SIG-M5 treated with dmso at 0.1 percent for 504 hours (cell line): ENCODE measurements at regions not wholly inside any gene's neighbourhood (a gene's known extent, or its start where the extent isn't known, plus 50 kb on each side); places are given as distances from the start of the nearest gene placed in this dataset.
"Not testable (repeated sequence)": the region's sequence is repeated elsewhere in the genome, so short reads cannot be mapped to it uniquely, and the experiment has no call there.

Source experiments
- DNase-seq: peaks from one replicate; lab custom pipeline; 2025; ENCODE audit not compliant: unreplicated experiment; lab: John Stamatoyannopoulos, UW

DNA sequence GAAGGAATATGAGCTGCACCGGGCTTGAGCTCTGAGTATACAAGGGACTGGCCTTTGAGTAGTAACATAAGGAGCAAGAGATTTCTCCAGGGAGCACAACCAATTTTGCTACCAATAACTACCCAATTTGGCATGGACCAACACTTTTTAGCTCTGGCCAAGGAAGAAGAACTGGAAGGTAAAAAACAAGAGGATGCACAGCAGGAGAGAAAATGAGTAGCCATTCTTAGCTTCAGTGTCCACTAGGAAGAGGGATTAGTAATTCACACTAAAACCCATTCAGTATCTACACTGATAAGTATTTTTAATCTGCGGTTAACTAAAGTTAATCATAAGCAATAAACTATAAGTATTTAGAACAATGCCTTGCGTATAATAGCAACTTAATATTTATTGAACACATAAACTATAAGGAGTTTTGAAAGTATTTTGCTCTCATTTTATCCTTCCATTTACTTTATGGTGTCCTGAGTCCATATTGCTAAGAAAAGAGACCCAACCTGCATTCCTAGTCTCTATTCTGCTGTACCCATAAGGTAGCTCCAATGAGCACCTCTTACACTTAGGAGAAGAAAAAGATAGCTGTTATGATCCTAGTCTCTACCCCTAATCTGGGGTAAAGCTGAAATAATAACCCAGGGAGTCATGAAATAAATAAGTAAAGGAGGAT is 268.9 kb downstream of the IGSF11 start:
- DNase-seq, result no peak

DNA sequence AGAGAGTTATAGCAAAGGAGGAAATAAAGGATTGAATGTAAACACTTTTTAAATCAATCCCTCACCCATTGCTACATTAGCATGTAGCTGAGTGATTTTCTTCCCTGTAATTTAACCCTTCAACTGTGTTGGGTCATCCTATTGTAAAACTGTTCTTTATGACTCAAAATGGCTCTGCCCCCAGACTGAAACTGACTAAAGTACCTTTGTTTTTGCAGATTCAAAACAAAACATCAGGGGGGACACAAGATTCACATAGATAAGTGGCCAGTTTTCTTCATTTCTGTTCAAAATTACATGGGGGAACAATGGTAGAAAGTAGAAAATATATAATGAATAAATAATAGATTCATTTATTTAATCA is 268.4 kb downstream of the IGSF11 start:
- no peak for DNase-seq

DNA sequence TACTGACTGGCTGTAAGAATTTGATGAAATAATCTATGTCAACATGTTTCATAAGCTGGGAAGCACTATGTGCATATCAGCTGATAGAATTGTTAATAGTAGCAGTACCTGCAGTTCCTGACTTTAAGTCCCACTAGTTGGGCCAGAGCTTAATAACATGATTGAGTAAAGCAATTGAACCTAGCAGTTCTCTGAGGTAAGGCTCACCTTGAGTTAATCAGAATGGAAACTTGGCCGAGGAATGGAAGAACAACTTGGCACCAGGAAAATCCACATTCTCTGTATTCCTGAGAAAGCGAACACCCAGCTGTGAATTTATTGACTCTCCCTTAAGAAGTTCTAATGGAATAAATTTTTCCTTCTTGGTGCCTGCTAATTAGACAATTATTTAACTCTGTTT is 262.6 kb downstream of the IGSF11 start:
- no peak for DNase-seq

DNA sequence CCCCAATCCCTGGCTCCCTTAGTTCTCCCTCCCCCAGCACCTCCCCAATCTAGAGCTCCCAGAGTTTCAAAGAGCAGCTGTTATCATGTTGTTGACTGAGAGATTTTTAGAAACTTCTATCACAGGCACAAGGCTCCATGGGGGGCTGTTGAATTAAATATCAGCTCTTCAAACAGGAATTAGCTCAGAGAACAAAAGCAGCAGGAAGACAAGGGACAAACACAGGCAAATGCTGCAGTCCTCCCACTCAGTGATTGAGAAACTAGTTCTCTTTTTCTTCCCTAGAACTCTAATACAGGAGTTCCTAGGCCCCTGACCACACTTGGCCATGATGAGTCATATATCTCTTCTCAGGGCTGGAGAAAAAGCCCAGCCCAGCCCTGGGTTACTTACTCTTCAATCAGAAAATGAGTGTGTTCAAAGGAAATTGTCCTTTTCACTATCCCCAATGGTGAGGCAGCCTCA is 262.1 kb downstream of the IGSF11 start:
- DNase-seq, result peak; percentile 87

DNA sequence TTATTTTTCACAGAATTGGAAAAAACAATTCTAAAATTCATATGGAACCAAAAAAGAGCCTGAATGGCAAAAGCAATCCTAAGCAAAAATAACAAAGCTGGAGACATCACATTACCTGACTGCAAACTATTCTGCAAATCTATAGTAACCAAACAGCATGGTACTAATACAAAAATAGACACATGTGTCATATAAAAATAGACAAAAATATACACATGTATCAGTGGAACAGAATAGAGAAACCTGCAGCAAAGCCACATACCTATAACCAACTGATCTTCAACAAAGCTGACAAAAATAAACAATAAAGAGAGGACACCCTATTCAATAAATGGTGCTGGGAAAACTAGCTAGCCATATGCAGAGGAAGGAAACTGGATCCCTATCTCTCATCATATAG is 259.6 kb downstream of the IGSF11 start:
- no peak for DNase-seq

DNA sequence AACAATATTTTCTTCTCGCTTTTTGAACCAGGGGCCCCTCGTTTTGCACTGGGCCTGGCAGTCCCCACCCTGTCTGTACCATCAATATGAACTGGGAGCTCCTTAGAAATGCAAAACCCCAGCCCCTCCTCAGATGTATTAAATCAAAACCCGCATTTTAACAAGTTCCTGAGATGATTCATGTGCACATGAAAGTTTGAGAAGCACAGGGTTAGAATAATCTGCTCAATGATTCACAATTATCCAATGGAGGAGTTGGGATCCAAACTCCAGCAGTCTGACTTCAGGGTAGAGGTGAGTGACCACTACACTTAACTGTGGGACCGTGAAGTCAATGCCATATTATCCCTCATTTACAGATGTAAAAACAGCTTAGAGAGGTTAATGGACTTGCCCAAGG is 256.4 kb downstream of the IGSF11 start:
- no peak for DNase-seq

DNA sequence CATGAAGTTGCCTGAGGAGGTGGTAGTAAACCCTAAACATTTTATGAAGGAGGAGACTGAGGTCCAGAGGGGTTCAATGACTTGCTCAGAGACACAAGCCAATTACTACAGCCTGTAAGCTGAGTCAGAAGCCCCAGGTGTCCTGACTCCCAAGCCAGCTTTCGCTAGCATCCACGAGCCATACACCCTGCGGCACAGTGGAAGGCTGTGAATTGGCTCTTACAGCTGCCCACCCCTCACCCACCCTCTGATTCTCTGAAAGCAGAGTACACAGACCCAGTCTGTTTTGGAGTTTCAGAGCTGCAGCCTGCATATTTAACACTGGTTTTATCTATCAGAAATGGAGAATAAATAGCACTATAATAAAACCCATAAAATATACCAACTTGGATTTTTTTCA is 253.4 kb downstream of the IGSF11 start:
- DNase-seq, result no peak

DNA sequence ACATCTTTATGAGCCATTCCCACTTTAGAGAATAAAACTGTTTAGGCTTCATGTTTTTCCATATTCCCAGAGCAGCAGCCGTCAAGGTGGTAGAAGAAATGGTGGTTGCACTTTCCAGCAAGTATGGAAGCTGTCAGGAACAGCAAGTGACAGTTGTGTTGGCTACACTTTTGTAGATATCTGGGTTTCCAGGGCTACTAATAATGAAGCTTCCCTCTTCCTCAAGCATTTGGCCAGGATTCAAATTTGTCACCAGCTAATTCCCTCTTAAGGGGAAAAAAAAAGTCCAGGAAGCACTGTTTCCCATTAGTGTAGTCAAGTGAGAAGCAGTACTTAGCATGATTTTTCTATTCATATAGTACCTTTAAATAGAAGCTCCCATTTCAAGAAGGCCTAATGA is 252.8 kb downstream of the IGSF11 start:
- no peak for DNase-seq

DNA sequence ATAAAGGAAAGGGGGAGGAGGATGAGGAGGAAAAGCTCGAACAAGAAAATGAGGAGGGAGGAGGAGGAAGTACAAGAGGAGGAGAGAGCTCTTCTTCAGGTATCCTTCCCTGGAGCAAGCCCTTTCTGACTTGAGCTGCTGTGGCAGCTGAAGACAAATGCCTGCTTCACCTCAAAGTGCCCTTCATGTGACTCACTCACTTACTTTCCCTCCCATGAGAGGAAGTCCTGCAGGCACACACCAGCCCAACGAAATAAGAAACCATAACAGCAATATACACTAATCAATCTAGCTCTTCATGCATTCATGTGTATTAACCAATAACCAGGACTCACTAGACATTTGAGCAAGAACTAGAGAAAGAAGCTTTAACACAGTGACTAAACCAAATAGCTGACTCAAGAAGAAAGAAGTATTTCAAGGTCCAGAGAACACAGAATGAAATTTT is 251.9 kb downstream of the IGSF11 start:
- DNase-seq, result no peak

DNA sequence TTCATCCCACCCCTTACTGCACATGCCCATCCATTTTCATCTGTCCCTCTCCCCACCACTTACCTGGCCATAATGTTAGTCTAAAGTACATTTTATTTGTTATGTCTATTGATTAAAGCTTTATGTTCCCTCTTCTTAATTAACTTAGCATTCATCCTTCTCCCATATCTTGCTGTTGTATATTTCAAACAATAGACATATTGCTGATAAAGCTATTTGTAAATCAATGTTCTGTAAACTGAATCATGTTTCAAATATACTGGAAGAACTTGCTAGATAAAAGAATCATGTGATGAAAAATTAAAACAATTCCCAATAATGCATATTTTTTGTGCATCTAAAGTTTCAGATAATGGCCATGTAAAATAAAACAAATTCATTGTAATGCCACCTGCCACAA is 249.2 kb downstream of the IGSF11 start:
- DNase-seq, result no peak

DNA sequence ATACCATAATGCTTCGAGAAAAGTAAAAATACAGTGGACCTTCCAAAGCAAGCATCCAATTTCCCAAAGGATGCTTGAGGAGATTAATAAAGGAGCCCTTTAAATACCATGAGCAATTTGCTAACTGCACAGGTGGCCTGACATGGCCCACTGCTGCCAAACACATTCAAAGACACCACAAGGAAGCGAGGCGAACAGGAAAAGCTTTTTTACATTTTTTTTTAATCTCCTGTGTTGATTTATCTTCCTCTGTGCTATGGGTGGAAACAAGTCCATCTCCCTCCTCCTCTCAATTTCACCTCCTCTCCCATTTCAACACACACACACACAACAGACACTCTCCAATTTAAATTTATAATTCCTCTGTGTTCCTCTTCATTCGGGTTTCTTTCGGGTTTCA is 243.4 kb downstream of the IGSF11 start:
- no peak for DNase-seq

DNA sequence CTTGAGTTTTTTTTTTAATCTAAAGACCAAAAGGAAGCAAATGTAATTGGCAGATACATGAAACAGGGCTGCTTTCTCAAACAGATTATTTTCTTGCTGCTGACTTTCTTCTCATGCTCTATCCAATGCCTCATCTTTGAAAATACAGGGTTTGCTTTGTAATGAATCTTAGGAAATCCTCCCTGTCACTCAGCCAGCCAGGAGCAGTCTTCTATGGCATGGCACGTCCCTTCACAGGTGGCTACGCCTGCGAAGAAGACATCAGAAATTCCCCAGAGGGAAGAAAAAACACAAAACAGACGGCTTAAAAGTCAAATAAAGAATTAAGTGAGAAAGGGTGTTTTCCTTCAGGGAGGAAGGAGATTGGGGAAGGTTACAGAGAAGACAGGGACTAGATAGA is 242.5 kb downstream of the IGSF11 start:
- no peak for DNase-seq

DNA sequence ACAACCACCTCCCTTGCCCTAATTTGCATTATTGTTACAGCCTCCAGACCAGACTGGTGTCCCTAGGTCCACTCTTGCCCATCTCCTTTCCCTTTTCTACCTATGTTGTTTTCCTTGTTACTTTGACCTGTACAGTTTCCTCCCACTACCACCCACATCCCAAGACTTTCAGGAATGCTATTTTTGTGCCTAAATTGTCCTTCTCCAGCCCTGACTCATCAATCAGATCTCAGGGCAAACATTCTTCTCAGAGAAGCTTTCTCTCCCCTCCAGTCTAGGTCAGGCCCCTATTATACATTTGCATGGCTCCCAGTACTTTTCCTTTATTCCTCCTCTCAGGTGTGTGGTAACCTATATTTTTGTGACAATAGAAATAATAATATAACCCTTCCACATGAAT is 241.5 kb downstream of the IGSF11 start:
- no peak for DNase-seq

DNA sequence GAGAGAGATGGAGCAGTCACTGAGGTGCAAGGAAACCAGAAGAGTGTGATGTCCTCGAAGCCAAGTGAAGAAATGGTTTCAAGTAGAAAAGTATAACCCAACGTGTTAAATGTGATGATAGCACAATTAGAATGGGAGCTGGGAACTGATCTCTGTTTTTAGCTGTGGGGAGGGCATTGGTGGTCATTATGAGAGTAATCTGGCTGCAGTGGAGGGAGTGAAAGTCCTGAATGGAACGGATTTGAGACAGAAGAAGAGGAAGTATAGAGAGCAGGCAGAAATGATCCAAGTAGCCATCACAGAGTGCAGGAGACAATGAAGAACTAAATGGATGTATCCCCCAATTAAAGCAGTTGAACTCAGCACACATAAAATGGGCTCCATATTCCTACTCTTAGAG is 235.3 kb downstream of the IGSF11 start:
- no peak for DNase-seq

DNA sequence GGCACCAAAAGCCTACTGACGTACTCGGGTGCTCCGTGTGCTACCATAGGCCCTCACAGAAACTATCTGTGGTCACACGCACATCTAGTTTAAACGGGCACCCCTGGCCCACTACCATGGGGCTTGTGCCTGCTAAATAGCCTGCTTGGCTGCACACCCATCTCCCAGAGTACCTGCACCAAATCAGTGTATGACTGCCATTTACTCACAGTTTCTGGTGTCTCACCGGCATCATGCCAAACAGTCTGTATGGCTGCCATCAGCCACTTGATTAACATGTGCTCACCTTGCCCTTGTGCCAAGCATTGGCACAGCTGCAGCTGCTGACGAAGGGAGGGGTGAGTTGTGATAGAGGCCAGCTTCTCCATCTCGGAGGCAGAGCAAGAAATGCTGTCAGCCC is 232.7 kb downstream of the IGSF11 start:
- DNase-seq, result no peak

DNA sequence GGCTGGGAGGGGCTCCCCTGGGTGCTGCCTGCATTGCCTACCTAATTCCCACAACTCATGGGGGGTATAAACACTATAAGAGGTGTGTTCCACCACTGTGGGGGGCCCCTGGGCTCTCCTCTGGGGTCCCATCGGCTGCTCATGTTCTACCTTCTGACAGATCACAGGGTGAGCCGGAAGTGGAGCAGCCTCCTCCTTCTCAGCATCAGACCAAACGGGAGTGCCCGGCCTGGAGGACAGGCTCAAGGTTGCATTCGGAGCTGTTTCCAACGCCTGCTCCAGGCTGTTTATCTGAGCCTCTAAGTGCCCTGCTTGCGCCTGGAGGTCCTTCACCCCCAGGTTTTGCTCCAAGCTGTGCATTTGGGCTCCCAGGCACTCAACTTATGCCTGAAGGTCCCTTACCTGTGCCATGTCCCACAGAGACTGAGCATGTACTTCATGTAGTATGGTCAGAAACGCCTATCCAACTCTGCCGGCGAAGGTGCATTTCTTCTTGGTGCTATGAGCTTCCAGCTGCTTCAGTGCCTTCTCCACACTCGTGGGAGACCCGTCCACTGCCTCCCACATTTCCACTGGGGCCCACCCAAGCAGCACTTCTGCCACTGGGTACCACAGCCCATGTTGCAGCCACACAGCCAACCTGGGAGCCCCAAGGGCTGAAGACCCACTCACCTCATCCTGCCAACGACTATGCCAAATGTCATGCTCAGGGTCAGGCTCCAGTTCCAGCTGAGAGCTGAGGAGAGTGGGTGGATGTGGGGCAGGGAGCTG is 232.1 kb downstream of the IGSF11 start:
- no peak for DNase-seq

DNA sequence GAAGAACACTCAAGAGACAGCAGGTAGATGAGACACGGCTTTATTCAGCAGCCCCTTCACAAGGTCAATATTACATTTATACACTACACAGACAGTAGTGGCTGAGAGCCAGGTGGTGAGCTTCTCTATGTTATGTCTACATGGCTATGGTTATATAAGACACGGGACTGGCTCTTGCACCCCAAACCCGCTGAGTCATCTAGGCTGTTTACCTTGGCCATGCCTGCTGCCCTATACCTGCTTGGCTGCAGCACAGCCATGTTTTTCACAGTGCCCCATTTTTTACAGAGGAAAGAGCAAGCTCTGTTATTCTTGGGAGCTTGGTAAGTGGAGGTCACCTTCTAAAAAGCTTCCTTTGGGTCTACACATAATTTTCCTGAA is 231.6 kb downstream of the IGSF11 start:
- no peak for DNase-seq

DNA sequence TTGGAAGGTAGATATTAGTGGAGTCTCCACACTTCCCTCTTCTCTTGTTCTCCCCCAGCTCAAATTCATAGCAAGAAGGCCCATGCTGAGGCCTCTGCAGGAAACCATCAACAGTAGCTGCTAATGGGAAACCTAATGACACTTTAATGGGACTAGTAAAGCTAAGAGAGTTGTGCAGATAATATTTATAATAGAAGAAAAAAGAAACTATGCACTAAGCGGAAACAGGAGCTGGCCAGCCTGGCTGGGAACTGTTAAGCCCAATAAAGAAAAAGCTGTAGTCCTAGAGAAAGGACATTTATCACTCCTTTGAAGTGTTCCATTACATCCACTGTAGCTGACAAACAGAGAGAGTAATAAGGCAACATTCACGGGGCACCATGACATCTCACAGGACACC is 229.6 kb downstream of the IGSF11 start:
- DNase-seq, result no peak

DNA sequence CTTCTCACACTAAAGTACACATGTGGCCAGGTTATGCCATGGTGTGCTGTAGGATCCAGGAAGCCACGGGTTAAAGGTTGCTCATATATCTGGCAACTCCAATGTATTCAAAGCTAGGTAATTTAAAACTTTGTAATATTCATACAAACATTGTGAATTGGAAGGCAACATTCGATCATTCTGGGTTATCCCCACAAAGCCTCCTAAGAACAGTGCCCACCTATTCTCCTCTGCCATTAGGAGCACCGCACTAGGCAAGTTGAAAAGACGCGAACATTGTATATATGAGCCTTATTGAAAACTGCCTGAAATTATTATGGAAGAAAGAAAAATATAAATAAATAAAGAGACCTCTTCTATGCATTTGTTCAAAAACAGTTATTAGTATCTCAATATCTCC is 228.2 kb downstream of the IGSF11 start:
- DNase-seq, result no peak

DNA sequence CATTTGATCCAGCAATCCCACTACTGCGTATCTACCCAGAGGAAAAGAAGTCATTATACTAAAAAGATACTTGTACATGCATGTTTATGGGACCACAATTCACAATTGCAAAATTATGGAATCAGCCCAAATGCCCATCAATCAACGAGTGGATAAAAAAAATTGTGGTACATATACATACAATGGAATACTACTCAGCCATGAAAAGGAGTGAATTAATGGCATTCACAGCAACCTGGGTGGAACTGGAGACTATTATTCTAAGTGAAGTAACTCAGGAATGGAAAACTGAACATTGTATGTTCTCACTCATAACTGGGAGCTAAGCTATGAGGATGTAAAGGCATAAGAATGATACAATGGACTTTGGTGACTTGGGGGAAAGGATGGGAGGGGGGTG is 227.3 kb downstream of the IGSF11 start:
- not testable (repeated sequence) for DNase-seq

DNA sequence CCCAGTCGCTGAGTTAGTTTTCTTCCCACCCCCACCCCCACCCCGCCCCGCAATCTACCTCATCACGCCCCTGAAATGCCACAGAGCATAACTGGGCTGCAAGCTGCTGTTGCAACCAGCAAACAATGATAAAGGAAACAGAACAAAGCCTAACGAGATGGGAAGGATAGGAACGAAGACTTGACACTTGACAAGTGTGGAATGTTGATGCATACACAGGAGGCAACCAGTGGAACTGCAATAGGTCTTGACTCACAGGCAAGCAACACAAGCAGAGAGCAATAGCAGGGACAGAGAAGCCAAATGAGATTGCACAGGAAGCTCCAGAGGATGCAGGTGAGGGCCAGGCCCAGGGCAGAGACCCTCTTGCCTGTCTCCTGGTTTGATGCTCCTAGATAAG is 225.9 kb downstream of the IGSF11 start:
- DNase-seq, result no peak

DNA sequence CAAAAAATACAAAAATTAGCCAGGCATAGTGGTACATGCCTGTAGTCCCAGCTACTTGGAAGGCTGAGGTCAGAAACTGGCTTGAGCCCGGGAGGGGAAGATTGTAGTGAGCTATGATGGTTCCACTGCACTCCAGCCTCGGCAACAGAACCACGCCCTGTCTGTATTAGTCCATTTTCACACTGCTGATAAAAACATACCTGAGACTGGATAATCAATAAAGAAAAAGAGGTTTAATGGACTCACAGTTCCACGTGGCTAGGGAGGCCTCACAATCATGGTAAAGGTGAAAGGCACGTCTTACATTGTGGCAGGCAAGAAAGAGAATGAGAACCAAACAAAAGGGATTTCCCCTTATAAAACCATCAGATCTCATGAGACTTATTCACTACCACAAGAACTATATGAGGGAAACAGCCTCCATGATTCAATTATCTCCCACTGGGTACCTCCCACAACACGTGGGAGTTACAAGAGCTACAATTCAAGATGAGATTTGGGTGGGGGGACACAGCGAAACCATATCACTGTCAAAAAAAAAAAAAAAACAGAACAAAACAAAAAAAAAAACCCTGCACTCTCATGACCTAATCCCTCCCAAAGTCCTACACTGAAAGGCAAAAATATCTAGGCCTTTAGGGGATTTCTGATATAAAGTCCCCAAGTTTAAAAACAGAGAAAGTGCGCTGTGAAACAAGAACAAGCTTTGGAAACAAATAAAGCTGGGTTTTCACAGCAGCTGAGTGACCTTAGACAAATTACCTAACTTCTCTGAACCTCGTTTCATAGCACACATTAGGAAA is 224.7 kb downstream of the IGSF11 start:
- no peak for DNase-seq
